ENCODE measurements at regions not wholly inside any gene's neighbourhood (a gene's known extent, or its start where the extent isn't known, plus 50 kb on each side); places are given as distances from the start of the nearest gene placed in this dataset.

DNA sequence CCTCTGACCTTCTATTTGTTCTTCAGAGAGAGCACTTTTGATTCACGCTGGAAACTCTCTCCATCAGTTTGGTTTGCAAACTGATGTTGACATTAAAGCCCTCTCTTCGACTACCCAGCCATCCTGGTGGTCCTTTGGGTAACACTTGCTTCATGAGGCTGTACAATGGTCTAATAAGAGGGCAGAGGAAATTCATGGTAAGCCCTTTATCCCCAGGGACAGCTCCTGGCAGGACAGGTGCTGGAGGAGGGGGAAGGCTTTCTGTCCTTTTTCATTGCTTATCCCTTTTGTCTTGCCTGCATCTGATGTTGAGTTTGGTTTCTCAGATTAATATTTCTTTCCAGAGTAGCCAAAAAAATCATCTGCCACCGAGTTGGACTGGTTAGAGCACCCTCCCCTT lies 52.1 kb upstream of the CD93 start:
- Histone ChIP-seq H2AFZ (no peak overlapping the region), H4K20me1 (replicated peaks; ENCODE audit: insufficient read depth) (no peaks in the 10 kb centered on the region), H3K27me3 (ENCODE audit: insufficient read depth) (no peaks in the 10 kb centered on the region), H3K36me3 (ENCODE audit: insufficient read depth) (no peaks in the 10 kb centered on the region), H3K27ac (ENCODE audit: low read depth) (no peak overlapping the region), H3F3A (replicated peaks; ENCODE audit: low read depth) (no peaks in the 10 kb centered on the region), H3K4me1 (ENCODE audit: insufficient read depth) (no peaks in the 10 kb centered on the region), H3K4me3 (no peak overlapping the region), H3K9me2 (ENCODE audit: insufficient read depth) (no peaks in the 10 kb centered on the region), H3K79me2 (replicated peaks; ENCODE audit: insufficient read depth) (no peaks in the 10 kb centered on the region), H3K4me2 (no peak overlapping the region)
- TF ChIP-seq EZH2 (IDR thresholded peaks at IDR 0.05; ENCODE audit: low read depth, unreplicated experiment) (no peak), ZNF331 (CRISPR knock-in tag; IDR thresholded peaks at IDR 0.05; ENCODE audit: low read depth) (no peak), POLR2AphosphoS5 (IDR thresholded peaks at IDR 0.05; ENCODE audit: low read depth) (no peak), NANOG (IDR thresholded peaks at IDR 0.05; ENCODE audit: borderline replicate concordance) (no peak), JUNB (IDR thresholded peaks at IDR 0.05; ENCODE audit: unreplicated experiment) (no peak), EZH2phosphoT487 (IDR thresholded peaks at IDR 0.05; ENCODE audit: unreplicated experiment) (no peak), CREB1 (CRISPR knock-in tag; IDR thresholded peaks at IDR 0.05; ENCODE audit: low read depth) (no peak)
- TF ChIP-seq, protein P1, sequence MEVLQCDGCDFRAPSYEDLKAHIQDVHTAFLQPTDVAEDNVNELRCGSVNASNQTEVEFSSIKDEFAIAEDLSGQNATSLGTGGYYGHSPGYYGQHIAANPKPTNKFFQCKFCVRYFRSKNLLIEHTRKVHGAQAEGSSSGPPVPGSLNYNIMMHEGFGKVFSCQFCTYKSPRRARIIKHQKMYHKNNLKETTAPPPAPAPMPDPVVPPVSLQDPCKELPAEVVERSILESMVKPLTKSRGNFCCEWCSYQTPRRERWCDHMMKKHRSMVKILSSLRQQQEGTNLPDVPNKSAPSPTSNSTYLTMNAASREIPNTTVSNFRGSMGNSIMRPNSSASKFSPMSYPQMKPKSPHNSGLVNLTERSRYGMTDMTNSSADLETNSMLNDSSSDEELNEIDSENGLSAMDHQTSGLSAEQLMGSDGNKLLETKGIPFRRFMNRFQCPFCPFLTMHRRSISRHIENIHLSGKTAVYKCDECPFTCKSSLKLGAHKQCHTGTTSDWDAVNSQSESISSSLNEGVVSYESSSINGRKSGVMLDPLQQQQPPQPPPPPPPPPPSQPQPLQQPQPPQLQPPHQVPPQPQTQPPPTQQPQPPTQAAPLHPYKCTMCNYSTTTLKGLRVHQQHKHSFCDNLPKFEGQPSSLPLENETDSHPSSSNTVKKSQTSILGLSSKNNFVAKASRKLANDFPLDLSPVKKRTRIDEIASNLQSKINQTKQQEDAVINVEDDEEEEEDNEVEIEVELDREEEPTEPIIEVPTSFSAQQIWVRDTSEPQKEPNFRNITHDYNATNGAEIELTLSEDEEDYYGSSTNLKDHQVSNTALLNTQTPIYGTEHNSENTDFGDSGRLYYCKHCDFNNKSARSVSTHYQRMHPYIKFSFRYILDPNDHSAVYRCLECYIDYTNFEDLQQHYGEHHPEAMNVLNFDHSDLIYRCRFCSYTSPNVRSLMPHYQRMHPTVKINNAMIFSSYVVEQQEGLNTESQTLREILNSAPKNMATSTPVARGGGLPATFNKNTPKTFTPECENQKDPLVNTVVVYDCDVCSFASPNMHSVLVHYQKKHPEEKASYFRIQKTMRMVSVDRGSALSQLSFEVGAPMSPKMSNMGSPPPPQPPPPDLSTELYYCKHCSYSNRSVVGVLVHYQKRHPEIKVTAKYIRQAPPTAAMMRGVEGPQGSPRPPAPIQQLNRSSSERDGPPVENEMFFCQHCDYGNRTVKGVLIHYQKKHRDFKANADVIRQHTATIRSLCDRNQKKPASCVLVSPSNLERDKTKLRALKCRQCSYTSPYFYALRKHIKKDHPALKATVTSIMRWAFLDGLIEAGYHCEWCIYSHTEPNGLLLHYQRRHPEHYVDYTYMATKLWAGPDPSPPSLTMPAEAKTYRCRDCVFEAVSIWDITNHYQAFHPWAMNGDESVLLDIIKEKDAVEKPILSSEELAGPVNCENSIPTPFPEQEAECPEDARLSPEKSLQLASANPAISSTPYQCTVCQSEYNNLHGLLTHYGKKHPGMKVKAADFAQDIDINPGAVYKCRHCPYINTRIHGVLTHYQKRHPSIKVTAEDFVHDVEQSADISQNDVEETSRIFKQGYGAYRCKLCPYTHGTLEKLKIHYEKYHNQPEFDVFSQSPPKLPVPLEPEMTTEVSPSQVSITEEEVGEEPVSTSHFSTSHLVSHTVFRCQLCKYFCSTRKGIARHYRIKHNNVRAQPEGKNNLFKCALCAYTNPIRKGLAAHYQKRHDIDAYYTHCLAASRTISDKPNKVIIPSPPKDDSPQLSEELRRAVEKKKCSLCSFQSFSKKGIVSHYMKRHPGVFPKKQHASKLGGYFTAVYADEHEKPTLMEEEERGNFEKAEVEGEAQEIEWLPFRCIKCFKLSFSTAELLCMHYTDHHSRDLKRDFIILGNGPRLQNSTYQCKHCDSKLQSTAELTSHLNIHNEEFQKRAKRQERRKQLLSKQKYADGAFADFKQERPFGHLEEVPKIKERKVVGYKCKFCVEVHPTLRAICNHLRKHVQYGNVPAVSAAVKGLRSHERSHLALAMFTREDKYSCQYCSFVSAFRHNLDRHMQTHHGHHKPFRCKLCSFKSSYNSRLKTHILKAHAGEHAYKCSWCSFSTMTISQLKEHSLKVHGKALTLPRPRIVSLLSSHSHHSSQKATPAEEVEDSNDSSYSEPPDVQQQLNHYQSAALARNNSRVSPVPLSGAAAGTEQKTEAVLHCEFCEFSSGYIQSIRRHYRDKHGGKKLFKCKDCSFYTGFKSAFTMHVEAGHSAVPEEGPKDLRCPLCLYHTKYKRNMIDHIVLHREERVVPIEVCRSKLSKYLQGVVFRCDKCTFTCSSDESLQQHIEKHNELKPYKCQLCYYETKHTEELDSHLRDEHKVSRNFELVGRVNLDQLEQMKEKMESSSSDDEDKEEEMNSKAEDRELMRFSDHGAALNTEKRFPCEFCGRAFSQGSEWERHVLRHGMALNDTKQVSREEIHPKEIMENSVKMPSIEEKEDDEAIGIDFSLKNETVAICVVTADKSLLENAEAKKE (CRISPR knock-in tag; IDR thresholded peaks at IDR 0.05) = no peak
- TF ChIP-seq, protein P2, sequence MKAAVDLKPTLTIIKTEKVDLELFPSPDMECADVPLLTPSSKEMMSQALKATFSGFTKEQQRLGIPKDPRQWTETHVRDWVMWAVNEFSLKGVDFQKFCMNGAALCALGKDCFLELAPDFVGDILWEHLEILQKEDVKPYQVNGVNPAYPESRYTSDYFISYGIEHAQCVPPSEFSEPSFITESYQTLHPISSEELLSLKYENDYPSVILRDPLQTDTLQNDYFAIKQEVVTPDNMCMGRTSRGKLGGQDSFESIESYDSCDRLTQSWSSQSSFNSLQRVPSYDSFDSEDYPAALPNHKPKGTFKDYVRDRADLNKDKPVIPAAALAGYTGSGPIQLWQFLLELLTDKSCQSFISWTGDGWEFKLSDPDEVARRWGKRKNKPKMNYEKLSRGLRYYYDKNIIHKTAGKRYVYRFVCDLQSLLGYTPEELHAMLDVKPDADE (IDR thresholded peaks at IDR 0.05) = no peak
- TF ChIP-seq, protein P3, sequence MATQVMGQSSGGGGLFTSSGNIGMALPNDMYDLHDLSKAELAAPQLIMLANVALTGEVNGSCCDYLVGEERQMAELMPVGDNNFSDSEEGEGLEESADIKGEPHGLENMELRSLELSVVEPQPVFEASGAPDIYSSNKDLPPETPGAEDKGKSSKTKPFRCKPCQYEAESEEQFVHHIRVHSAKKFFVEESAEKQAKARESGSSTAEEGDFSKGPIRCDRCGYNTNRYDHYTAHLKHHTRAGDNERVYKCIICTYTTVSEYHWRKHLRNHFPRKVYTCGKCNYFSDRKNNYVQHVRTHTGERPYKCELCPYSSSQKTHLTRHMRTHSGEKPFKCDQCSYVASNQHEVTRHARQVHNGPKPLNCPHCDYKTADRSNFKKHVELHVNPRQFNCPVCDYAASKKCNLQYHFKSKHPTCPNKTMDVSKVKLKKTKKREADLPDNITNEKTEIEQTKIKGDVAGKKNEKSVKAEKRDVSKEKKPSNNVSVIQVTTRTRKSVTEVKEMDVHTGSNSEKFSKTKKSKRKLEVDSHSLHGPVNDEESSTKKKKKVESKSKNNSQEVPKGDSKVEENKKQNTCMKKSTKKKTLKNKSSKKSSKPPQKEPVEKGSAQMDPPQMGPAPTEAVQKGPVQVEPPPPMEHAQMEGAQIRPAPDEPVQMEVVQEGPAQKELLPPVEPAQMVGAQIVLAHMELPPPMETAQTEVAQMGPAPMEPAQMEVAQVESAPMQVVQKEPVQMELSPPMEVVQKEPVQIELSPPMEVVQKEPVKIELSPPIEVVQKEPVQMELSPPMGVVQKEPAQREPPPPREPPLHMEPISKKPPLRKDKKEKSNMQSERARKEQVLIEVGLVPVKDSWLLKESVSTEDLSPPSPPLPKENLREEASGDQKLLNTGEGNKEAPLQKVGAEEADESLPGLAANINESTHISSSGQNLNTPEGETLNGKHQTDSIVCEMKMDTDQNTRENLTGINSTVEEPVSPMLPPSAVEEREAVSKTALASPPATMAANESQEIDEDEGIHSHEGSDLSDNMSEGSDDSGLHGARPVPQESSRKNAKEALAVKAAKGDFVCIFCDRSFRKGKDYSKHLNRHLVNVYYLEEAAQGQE (IDR thresholded peaks at IDR 0.05; ENCODE audit: unreplicated experiment) = no peak
- TF ChIP-seq, protein P4, sequence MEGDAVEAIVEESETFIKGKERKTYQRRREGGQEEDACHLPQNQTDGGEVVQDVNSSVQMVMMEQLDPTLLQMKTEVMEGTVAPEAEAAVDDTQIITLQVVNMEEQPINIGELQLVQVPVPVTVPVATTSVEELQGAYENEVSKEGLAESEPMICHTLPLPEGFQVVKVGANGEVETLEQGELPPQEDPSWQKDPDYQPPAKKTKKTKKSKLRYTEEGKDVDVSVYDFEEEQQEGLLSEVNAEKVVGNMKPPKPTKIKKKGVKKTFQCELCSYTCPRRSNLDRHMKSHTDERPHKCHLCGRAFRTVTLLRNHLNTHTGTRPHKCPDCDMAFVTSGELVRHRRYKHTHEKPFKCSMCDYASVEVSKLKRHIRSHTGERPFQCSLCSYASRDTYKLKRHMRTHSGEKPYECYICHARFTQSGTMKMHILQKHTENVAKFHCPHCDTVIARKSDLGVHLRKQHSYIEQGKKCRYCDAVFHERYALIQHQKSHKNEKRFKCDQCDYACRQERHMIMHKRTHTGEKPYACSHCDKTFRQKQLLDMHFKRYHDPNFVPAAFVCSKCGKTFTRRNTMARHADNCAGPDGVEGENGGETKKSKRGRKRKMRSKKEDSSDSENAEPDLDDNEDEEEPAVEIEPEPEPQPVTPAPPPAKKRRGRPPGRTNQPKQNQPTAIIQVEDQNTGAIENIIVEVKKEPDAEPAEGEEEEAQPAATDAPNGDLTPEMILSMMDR (conservative IDR thresholded peaks at IDR 0.05; ENCODE audit: low read depth in 2 of 2) = no peak
- DNase-seq (ENCODE audit: low spot score) (no peak), ATAC-seq (no peak)
- H3K4me3 Mint-ChIP-seq = no peak overlapping the region
- peaks cover 4% of the 10 kb centered on the region for H3K27me3 Mint-ChIP-seq (ENCODE audit: insufficient read depth, low read depth, poor library complexity)
- no peaks in the 10 kb centered on the region for H3K4me1 Mint-ChIP-seq
- no peaks in the 10 kb centered on the region for H3K36me3 Mint-ChIP-seq (ENCODE audit: low read depth)
- no peaks in the 10 kb centered on the region for H3K9me3 Mint-ChIP-seq
- no peak overlapping the region; the same call in 1 of the 2 replicates for H3K27ac Mint-ChIP-seq
